ENCODE measurements at regions not wholly inside any gene's neighbourhood (a gene's known extent, or its start where the extent isn't known, plus 50 kb on each side); places are given as distances from the start of the nearest gene placed in this dataset.

DNA sequence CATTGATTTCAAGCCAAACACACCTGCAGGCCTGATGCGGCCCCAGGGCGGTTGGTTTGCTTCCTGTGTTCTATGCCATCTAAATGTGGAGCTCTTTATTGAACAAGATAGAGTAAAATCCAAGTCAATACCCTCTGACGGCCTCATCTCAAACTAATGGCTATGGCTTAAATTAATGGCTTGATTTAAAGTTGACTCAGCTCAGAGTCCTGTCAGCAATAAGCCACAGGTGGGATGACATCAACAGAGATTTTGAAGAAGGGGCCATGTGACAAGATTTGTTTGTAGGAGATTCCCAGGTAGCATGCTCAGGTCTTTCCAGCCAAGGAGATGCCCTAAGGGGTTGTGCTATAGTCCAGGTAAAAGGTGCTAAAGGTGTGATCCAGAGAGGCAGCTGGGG lies 66.7 kb upstream of the ZNF32 start:
- TF ChIP-seq, protein P1, sequence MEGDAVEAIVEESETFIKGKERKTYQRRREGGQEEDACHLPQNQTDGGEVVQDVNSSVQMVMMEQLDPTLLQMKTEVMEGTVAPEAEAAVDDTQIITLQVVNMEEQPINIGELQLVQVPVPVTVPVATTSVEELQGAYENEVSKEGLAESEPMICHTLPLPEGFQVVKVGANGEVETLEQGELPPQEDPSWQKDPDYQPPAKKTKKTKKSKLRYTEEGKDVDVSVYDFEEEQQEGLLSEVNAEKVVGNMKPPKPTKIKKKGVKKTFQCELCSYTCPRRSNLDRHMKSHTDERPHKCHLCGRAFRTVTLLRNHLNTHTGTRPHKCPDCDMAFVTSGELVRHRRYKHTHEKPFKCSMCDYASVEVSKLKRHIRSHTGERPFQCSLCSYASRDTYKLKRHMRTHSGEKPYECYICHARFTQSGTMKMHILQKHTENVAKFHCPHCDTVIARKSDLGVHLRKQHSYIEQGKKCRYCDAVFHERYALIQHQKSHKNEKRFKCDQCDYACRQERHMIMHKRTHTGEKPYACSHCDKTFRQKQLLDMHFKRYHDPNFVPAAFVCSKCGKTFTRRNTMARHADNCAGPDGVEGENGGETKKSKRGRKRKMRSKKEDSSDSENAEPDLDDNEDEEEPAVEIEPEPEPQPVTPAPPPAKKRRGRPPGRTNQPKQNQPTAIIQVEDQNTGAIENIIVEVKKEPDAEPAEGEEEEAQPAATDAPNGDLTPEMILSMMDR (IDR thresholded peaks at IDR 0.05; ENCODE audit: low read depth, low read length) = no peak
- TF ChIP-seq EZH2phosphoT487 (IDR thresholded peaks at IDR 0.05; ENCODE audit: low read depth) = no peak
